GM18499 (cell line): ENCODE measurements at regions not wholly inside any gene's neighbourhood (a gene's known extent, or its start where the extent isn't known, plus 50 kb on each side); places are given as distances from the start of the nearest gene placed in this dataset.
"Not testable (repeated sequence)": the region's sequence is repeated elsewhere in the genome, so short reads cannot be mapped to it uniquely, and the experiment has no call there.

Experiments used
- ATAC-seq: cut with Tn5 transposase; IDR thresholded peaks from one replicate; pipeline ENCODE4 v1.9.1; 2021; ENCODE audit warnings: moderate number of reproducible peaks; ENCODE audit not compliant: insufficient read depth, unreplicated experiment

GRCh38 chr5:119966028-119966427 is 336.7 kb downstream of the FAM170A start:
- no peak for ATAC-seq

- no peak for ATAC-seq
Measured at GRCh38 chr5:119968690-119969089, 339.3 kb downstream of the FAM170A start.

- ATAC-seq, result not testable (repeated sequence)
Measured at GRCh38 chr5:119987077-119987476, 357.7 kb downstream of the FAM170A start.

- ATAC-seq, result no peak
Measured at GRCh38 chr5:119991625-119992024, 362.3 kb downstream of the FAM170A start.

GRCh38 chr5:119996128-119996527 is 366.8 kb downstream of the FAM170A start:
- no peak for ATAC-seq

- ATAC-seq, result no peak
Measured at GRCh38 chr5:120007598-120007997, 378.2 kb downstream of the FAM170A start.

GRCh38 chr5:120012431-120012830 is 383.1 kb downstream of the FAM170A start:
- no peak for ATAC-seq

GRCh38 chr5:120014535-120014934 is 385.2 kb downstream of the FAM170A start:
- ATAC-seq, result no peak

- ATAC-seq, result no peak
Measured at GRCh38 chr5:120016717-120017382, 387.5 kb downstream of the FAM170A start.

GRCh38 chr5:120017513-120017912 is 388.2 kb downstream of the FAM170A start:
- no peak for ATAC-seq

GRCh38 chr5:120035181-120035580 is 405.8 kb downstream of the FAM170A start:
- ATAC-seq, result no peak

GRCh38 chr5:120035815-120036577 is 406.6 kb downstream of the FAM170A start:
- no peak for ATAC-seq

GRCh38 chr5:120037451-120037850 is 408.1 kb downstream of the FAM170A start:
- no peak for ATAC-seq

- ATAC-seq, result no peak
Measured at GRCh38 chr5:120039111-120039510, 409.8 kb downstream of the FAM170A start.

GRCh38 chr5:120043431-120043830 is 414.1 kb downstream of the FAM170A start:
- no peak for ATAC-seq

- ATAC-seq, result no peak
Measured at GRCh38 chr5:120052916-120053828, 410.9 kb upstream of the PRR16 start.

- no peak for ATAC-seq
Measured at GRCh38 chr5:120053841-120054240, 410.3 kb upstream of the PRR16 start.

GRCh38 chr5:120055858-120056257 is 408.2 kb upstream of the PRR16 start:
- ATAC-seq, result no peak

- ATAC-seq, result no peak
Measured at GRCh38 chr5:120062515-120062917, 401.6 kb upstream of the PRR16 start.

GRCh38 chr5:120072068-120072761 is 391.9 kb upstream of the PRR16 start:
- no peak for ATAC-seq
